Endothelial cell of umbilical vein (primary cell): ENCODE measurements at regions not wholly inside any gene's neighbourhood (a gene's known extent, or its start where the extent isn't known, plus 50 kb on each side); places are given as distances from the start of the nearest gene placed in this dataset.
"Not testable (repeated sequence)": the region's sequence is repeated elsewhere in the genome, so short reads cannot be mapped to it uniquely, and the experiment has no call there.

Experiments used
- EZH2 ChIP-seq: IDR thresholded peaks from 2 replicates; pipeline ENCODE4 v1.6.1; 2012; ENCODE audit warnings: borderline replicate concordance, low read depth, mild to moderate bottlenecking, moderate library complexity, low read length, inconsistent platforms; ENCODE audit not compliant: severe bottlenecking
- MYC ChIP-seq: IDR thresholded peaks from one replicate; pipeline ENCODE4 v1.6.1; 2011; ENCODE audit warnings: mild to moderate bottlenecking, low read depth, low read length
- POLR2AphosphoS5 ChIP-seq: IDR thresholded peaks from 2 replicates; pipeline ENCODE4 v1.6.1; 2012; ENCODE audit warnings: low read depth, mild to moderate bottlenecking, control low read depth, low read length, moderate library complexity; ENCODE audit not compliant: insufficient read depth
- TF ChIP-seq, protein P1 (sequence below), 2 donors: IDR thresholded peaks; 1 replicate in 1 of 2; 2 replicates in 1 of 2; pipeline ENCODE4 v1.5.1; 2011; ENCODE audit warnings: low read length in 2 of 2, mild to moderate bottlenecking in 2 of 2, moderate library complexity in 2 of 2, control low read depth in 1 of 2, inconsistent platforms in 1 of 2, low read depth in 1 of 2; ENCODE audit not compliant: insufficient read depth in 1 of 2; ENCODE audit errors: extremely low read depth in 1 of 2

DNA sequence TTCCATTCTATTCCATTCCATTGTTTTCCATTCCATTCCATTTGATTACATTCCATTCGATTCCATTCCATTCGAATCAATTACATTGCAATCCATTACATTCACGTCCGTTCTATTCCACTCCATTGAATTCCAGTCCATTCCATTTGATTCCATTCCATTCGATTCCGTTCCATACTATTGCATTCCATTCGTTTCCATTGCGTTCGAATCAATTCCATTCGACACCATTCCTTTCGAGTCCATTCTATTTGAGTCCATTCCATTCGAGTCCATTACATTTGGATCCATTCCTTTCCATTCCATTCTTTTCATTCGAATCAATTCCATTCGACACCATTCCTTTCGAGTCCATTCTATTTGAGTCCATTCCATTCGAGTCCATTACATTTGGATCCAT, 1122.9 kb downstream of the RPIA start:
- TF ChIP-seq, protein P1, sequence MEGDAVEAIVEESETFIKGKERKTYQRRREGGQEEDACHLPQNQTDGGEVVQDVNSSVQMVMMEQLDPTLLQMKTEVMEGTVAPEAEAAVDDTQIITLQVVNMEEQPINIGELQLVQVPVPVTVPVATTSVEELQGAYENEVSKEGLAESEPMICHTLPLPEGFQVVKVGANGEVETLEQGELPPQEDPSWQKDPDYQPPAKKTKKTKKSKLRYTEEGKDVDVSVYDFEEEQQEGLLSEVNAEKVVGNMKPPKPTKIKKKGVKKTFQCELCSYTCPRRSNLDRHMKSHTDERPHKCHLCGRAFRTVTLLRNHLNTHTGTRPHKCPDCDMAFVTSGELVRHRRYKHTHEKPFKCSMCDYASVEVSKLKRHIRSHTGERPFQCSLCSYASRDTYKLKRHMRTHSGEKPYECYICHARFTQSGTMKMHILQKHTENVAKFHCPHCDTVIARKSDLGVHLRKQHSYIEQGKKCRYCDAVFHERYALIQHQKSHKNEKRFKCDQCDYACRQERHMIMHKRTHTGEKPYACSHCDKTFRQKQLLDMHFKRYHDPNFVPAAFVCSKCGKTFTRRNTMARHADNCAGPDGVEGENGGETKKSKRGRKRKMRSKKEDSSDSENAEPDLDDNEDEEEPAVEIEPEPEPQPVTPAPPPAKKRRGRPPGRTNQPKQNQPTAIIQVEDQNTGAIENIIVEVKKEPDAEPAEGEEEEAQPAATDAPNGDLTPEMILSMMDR (IDR thresholded peaks at IDR 0.05; ENCODE audit: extremely low read depth in 1 of 2, insufficient read depth in 1 of 2, low read depth in 1 of 2, low read length in 2 of 2): not testable (repeated sequence)
- TF ChIP-seq POLR2AphosphoS5, EZH2, MYC: not testable (repeated sequence)
